ENCODE measurements at regions not wholly inside any gene's neighbourhood (a gene's known extent, or its start where the extent isn't known, plus 50 kb on each side); places are given as distances from the start of the nearest gene placed in this dataset.

DNA sequence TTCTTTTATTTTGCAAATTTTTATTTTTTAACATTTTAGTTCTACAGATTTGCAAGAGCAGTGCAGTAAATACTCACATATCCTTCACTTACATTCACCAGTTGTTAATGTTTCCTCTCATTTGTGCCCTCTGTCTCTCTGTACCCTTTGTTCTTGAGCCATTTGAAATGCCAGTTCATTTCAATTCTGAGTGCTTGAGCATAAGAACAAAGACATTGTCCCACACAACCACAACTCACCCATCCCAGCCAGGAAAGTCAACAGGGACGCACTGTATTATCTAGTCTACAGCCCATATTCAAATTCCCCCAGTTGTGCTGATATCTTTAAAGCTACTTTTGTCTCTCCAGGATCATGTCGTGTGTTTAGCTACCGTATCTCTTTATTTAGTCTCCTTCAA lies 141.4 kb upstream of the SLC6A11 start:
- no peak for DNase-seq (ENCODE audit: low spot score)
- H2BK120ac ChIP-seq (ENCODE audit: low read depth, low read length) = no peak overlapping the region
- no peak overlapping the region for H2BK12ac ChIP-seq (ENCODE audit: low read length)
- no peaks in the 10 kb centered on the region for H3K27me3 ChIP-seq (ENCODE audit: control insufficient read depth in 3 of 3, insufficient read depth in 3 of 3, low read depth in 1 of 3, low read length in 3 of 3)
- no peaks in the 10 kb centered on the region for H3K79me1 ChIP-seq (ENCODE audit: low read depth, low read length)
- H2BK15ac ChIP-seq (ENCODE audit: low read length) = no peak overlapping the region
- no peaks in the 10 kb centered on the region for H3K9me3 ChIP-seq (replicated peaks in 1 of 2; ENCODE audit: control insufficient read depth in 2 of 2, insufficient read depth in 1 of 2, low read depth in 1 of 2, low read length in 2 of 2)
- no peak overlapping the region for H3K23ac ChIP-seq (ENCODE audit: low read depth, low read length, poor library complexity)
- no peak overlapping the region for H2AFZ ChIP-seq (ENCODE audit: low read length)
- H3K14ac ChIP-seq (ENCODE audit: low read length) = no peak overlapping the region
- no peak overlapping the region for H3K9ac ChIP-seq (ENCODE audit: low read depth, low read length, poor library complexity)
- H2AK5ac ChIP-seq (ENCODE audit: low read depth, low read length) = no peak overlapping the region
- no peak overlapping the region for H4K91ac ChIP-seq (ENCODE audit: low read depth, low read length, poor library complexity)
- no peak overlapping the region for H2BK5ac ChIP-seq (ENCODE audit: low read length)
- H3K4ac ChIP-seq (ENCODE audit: low read length) = no peak overlapping the region
- no peak overlapping the region for H3K27ac ChIP-seq (replicated peaks; ENCODE audit: low read length)
- H3K4me2 ChIP-seq (ENCODE audit: insufficient read depth, low read length, poor library complexity, severe bottlenecking) = no peak overlapping the region
- no peak overlapping the region for H3K4me3 ChIP-seq (ENCODE audit: low read length in 2 of 2)
- no peak overlapping the region for H3K18ac ChIP-seq (ENCODE audit: low read length)
- WGBS, 2 donors (ENCODE audit: extremely low coverage in 2 of 2, insufficient read length in 2 of 2, insufficient replicate concordance in 1 of 2) = no CpG with 5 or more reads among the region's 3 CpGs
- H4K8ac ChIP-seq (ENCODE audit: low read depth, low read length) = no peak overlapping the region
- H3K4me1 ChIP-seq (ENCODE audit: control insufficient read depth in 2 of 2, insufficient read depth in 1 of 2, low read depth in 1 of 2, low read length in 2 of 2) = peaks cover 0 to 2% of the 10 kb centered on the region in 2 donors
- no peaks in the 10 kb centered on the region for H3K36me3 ChIP-seq (replicated peaks in 1 of 2; ENCODE audit: control insufficient read depth in 2 of 2, insufficient read depth in 2 of 2, low read length in 2 of 2)

DNA sequence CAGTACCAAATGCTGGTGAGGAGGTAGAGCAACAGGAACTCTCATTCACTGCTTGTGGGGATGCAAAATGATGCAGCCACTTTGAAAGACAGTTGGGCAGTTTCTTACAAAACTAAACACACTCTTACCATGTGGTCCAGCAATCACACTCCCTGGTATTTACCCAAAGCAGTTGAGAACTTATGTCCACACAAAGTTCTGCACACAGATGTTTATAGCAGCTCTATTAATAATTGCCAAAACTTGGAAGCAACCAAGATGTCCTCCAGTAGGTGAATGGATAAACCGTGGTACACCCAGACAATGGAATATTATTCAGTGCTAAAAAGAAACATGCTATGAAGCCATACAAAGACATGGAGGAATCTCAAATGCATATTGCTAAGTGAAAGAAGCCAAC lies 139.1 kb upstream of the SLC6A11 start:
- Histone ChIP-seq H4K91ac (ENCODE audit: low read depth, low read length, poor library complexity) (no peak overlapping the region), H3K14ac (ENCODE audit: low read length) (no peak overlapping the region), H3K18ac (ENCODE audit: low read length) (no peak overlapping the region), H2BK120ac (ENCODE audit: low read depth, low read length) (no peak overlapping the region), H3K79me1 (ENCODE audit: low read depth, low read length) (no peaks in the 10 kb centered on the region), H2AK5ac (ENCODE audit: low read depth, low read length) (no peak overlapping the region), H4K8ac (ENCODE audit: low read depth, low read length) (no peak overlapping the region), H2AFZ (ENCODE audit: low read length) (no peak overlapping the region), H3K4ac (ENCODE audit: low read length) (no peak overlapping the region), H2BK15ac (ENCODE audit: low read length) (no peak overlapping the region), H3K4me3 (ENCODE audit: low read length in 2 of 2) (no peak overlapping the region), H3K36me3 (replicated peaks in 1 of 2; ENCODE audit: control insufficient read depth in 2 of 2, insufficient read depth in 2 of 2, low read length in 2 of 2) (no peaks in the 10 kb centered on the region), H3K23ac (ENCODE audit: low read depth, low read length, poor library complexity) (no peak overlapping the region), H3K27me3 (ENCODE audit: control insufficient read depth in 3 of 3, insufficient read depth in 3 of 3, low read depth in 1 of 3, low read length in 3 of 3) (no peaks in the 10 kb centered on the region), H3K4me2 (ENCODE audit: insufficient read depth, low read length, poor library complexity, severe bottlenecking) (no peak overlapping the region), H3K27ac (replicated peaks; ENCODE audit: low read length) (no peak overlapping the region), H3K9me3 (replicated peaks in 1 of 2; ENCODE audit: control insufficient read depth in 2 of 2, insufficient read depth in 1 of 2, low read depth in 1 of 2, low read length in 2 of 2) (no peaks in the 10 kb centered on the region), H2BK5ac (ENCODE audit: low read length) (no peak overlapping the region), H2BK12ac (ENCODE audit: low read length) (no peak overlapping the region), H3K4me1 (ENCODE audit: control insufficient read depth in 2 of 2, insufficient read depth in 1 of 2, low read depth in 1 of 2, low read length in 2 of 2) (peaks cover 0 to 2% of the 10 kb centered on the region in 2 donors), H3K9ac (ENCODE audit: low read depth, low read length, poor library complexity) (no peak overlapping the region)
- DNase-seq (ENCODE audit: low spot score) = no peak
- WGBS, 2 donors (ENCODE audit: extremely low coverage in 2 of 2, insufficient read length in 2 of 2, insufficient replicate concordance in 1 of 2) = no CpG with 5 or more reads among the region's 1 CpG

DNA sequence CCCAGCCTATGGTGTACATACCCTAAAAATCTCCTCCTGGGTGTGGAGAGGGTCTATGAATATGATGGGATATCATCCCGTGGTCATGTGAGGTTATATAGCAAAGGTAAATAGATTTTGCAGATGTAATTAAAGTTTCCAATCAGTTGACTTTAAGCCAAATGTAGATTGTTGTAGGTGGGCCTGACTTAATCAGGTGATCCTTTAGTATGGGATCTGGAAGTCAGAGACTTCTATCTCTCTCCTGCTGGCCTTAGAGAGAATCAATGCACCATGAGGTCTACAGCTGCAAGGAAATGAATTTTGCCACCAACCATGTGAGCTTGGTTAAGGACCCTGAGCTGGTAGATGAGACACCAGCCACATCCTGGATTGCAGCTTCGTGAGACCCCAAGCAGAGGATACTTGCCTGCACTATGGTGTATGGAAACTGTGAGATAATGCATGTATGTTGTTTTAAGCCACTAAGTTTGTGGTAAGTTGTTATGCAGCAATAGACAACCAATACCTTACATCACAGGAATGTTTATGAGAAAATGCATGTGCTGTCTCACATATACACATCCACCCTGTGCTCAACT lies 137.1 kb upstream of the SLC6A11 start:
- Histone ChIP-seq H2BK12ac (ENCODE audit: low read length) (no peak overlapping the region), H2BK15ac (ENCODE audit: low read length) (no peak overlapping the region), H3K23ac (ENCODE audit: low read depth, low read length, poor library complexity) (no peak overlapping the region), H4K91ac (ENCODE audit: low read depth, low read length, poor library complexity) (no peak overlapping the region), H3K4ac (ENCODE audit: low read length) (no peak overlapping the region), H3K27me3 (ENCODE audit: control insufficient read depth in 3 of 3, insufficient read depth in 3 of 3, low read depth in 1 of 3, low read length in 3 of 3) (no peaks in the 10 kb centered on the region), H3K4me3 (ENCODE audit: low read length in 2 of 2) (no peak overlapping the region), H3K79me1 (ENCODE audit: low read depth, low read length) (no peaks in the 10 kb centered on the region), H3K9me3 (replicated peaks in 1 of 2; ENCODE audit: control insufficient read depth in 2 of 2, insufficient read depth in 1 of 2, low read depth in 1 of 2, low read length in 2 of 2) (no peaks in the 10 kb centered on the region), H3K36me3 (replicated peaks in 1 of 2; ENCODE audit: control insufficient read depth in 2 of 2, insufficient read depth in 2 of 2, low read length in 2 of 2) (no peaks in the 10 kb centered on the region), H3K18ac (ENCODE audit: low read length) (no peak overlapping the region), H2BK5ac (ENCODE audit: low read length) (no peak overlapping the region), H2AFZ (ENCODE audit: low read length) (no peak overlapping the region), H3K27ac (replicated peaks; ENCODE audit: low read length) (no peak overlapping the region), H4K8ac (ENCODE audit: low read depth, low read length) (no peak overlapping the region), H3K4me1 (ENCODE audit: control insufficient read depth in 2 of 2, insufficient read depth in 1 of 2, low read depth in 1 of 2, low read length in 2 of 2) (peaks cover 0 to 9% of the 10 kb centered on the region in 2 donors), H3K4me2 (ENCODE audit: insufficient read depth, low read length, poor library complexity, severe bottlenecking) (no peak overlapping the region), H2BK120ac (ENCODE audit: low read depth, low read length) (no peak overlapping the region), H3K9ac (ENCODE audit: low read depth, low read length, poor library complexity) (no peak overlapping the region), H3K14ac (ENCODE audit: low read length) (no peak overlapping the region), H2AK5ac (ENCODE audit: low read depth, low read length) (no peak overlapping the region)
- DNase-seq (ENCODE audit: low spot score) = no peak
- no CpG with 5 or more reads among the region's 2 CpGs for WGBS, 2 donors (ENCODE audit: extremely low coverage in 2 of 2, insufficient read length in 2 of 2, insufficient replicate concordance in 1 of 2)

DNA sequence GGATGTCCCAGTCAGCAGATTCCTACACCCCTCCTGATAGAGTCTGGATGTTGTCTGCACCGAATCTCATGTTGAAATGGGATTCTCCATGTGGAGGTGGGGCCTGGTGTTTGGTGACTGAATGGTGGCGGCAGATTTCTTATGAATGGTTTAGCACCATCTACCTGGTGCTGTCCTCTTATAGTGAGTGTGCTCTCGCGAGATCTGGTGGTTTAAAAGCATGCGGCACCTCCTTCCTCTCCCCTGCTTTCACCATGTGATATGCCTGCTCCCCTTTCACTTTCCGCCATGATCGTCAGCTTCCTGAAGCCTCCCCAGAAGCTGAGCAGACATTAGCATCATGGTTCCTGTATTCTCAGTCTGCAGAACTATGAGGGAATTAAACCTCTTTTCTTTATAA lies 135.2 kb upstream of the SLC6A11 start:
- Histone ChIP-seq H3K27me3 (ENCODE audit: control insufficient read depth in 3 of 3, insufficient read depth in 3 of 3, low read depth in 1 of 3, low read length in 3 of 3) (no peaks in the 10 kb centered on the region), H3K23ac (ENCODE audit: low read depth, low read length, poor library complexity) (no peak overlapping the region), H2BK5ac (ENCODE audit: low read length) (no peak overlapping the region), H4K8ac (ENCODE audit: low read depth, low read length) (no peak overlapping the region), H3K4me3 (ENCODE audit: low read length in 2 of 2) (no peak overlapping the region), H3K36me3 (replicated peaks in 1 of 2; ENCODE audit: control insufficient read depth in 2 of 2, insufficient read depth in 2 of 2, low read length in 2 of 2) (no peaks in the 10 kb centered on the region), H2AFZ (ENCODE audit: low read length) (no peak overlapping the region), H2AK5ac (ENCODE audit: low read depth, low read length) (no peak overlapping the region), H3K14ac (ENCODE audit: low read length) (no peak overlapping the region), H3K4me1 (ENCODE audit: control insufficient read depth in 2 of 2, insufficient read depth in 1 of 2, low read depth in 1 of 2, low read length in 2 of 2) (peaks cover 0 to 6% of the 10 kb centered on the region in 2 donors), H3K18ac (ENCODE audit: low read length) (no peak overlapping the region), H2BK15ac (ENCODE audit: low read length) (no peak overlapping the region), H4K91ac (ENCODE audit: low read depth, low read length, poor library complexity) (no peak overlapping the region), H3K27ac (replicated peaks; ENCODE audit: low read length) (no peak overlapping the region), H3K4me2 (ENCODE audit: insufficient read depth, low read length, poor library complexity, severe bottlenecking) (no peak overlapping the region), H2BK120ac (ENCODE audit: low read depth, low read length) (no peak overlapping the region), H3K9ac (ENCODE audit: low read depth, low read length, poor library complexity) (no peak overlapping the region), H2BK12ac (ENCODE audit: low read length) (no peak overlapping the region), H3K9me3 (replicated peaks in 1 of 2; ENCODE audit: control insufficient read depth in 2 of 2, insufficient read depth in 1 of 2, low read depth in 1 of 2, low read length in 2 of 2) (no peaks in the 10 kb centered on the region), H3K79me1 (ENCODE audit: low read depth, low read length) (no peaks in the 10 kb centered on the region), H3K4ac (ENCODE audit: low read length) (no peak overlapping the region)
- whole genome bisulfite sequencing, 2 donors (ENCODE audit: extremely low coverage in 2 of 2, insufficient read length in 2 of 2, insufficient replicate concordance in 1 of 2) = no CpG with 5 or more reads among the region's 7 CpGs
- no peak for DNase-seq (ENCODE audit: low spot score)
